OCI-LY7 (cell line): ENCODE measurements at regions not wholly inside any gene's neighbourhood (a gene's known extent, or its start where the extent isn't known, plus 50 kb on each side); places are given as distances from the start of the nearest gene placed in this dataset.

Experiments used
- CTCF ChIP-seq: fragments of 200-600 bp; sonication (generic); conservative IDR thresholded peaks from 2 replicates; pipeline ENCODE4 v1.5.1; 2014; ENCODE audit warnings: mild to moderate bottlenecking, antibody characterized with exemption, low read length, moderate library complexity, mixed read lengths
- EZH2phosphoT487 ChIP-seq: fragments of 200-600 bp; sonication (generic); IDR thresholded peaks from 2 replicates; pipeline ENCODE4 v1.6.1; 2018; ENCODE audit warnings: low read depth, borderline replicate concordance, mild to moderate bottlenecking, mixed run types, antibody characterized with exemption, low read length, moderate library complexity, mixed read lengths

- TF ChIP-seq EZH2phosphoT487 (no peak), CTCF (no peak)
Observed at GRCh38 chr10:128307820-128308219, 181.6 kb upstream of the MKI67 start.
